Stimulated activated CD4-positive, alpha-beta T cell treated with anti-CD3 and anti-CD28 coated beads, Interleukin-1b, Interleukin-23, amount 100 ng/mL, for 24 hours (primary cell): ENCODE measurements at regions not wholly inside any gene's neighbourhood (a gene's known extent, or its start where the extent isn't known, plus 50 kb on each side); places are given as distances from the start of the nearest gene placed in this dataset.

Source experiments
- DNase-seq, 4 experiments: peaks; one replicate each; pipeline ENCODE4 v3.0.0-alpha.2; 2020; ENCODE audit warnings: low read depth in 4 of 4, low spot score in 1 of 4

GRCh38 chr12:13597837-13598236 is 383.6 kb downstream of the GRIN2B start:
- no peak for DNase-seq

DNA sequence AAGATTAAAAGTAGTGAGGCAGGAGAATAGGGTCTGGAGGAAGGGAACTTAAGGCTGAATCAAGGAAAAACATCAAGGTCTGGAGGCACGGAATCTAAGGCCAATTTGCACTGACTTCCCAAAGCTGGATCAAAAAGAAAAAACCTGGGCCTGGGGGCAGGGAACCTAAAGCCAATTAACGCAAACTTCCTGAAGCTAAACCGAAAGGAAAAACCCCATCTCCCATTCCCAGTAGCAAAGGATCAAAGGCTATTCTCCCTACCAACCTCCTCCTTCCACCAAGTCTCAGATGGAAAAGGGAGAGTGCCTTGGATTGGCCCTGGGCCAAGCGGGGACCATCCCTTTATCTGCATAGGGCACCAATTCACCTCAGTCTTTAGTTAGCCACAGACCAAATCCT is 384.2 kb downstream of the GRIN2B start:
- no peak for DNase-seq

DNA sequence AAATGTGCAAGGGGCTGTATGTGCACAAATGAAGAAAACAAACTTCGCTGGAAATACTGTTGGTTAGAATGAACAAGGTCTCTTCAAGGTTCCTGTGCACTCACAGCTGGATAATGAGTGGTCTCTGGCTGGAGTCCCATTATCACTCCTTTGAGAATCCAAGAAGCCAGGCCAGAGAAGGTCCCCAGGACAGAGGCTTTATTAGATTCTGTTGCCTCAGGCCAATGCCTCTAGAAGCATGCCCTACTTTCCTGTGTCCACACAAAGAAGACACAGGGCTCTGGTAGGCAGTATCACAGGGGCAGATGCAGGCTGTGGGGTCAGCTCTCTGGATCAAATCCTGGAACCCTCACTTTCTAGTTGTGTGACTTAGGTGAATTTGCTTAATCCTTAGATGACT is 384.7 kb downstream of the GRIN2B start:
- no peak for DNase-seq

- no peak for DNase-seq
Measured at GRCh38 chr12:13595536-13596443, 385.6 kb downstream of the GRIN2B start.

GRCh38 chr12:13594731-13595514 is 386.5 kb downstream of the GRIN2B start:
- DNase-seq: no peak

GRCh38 chr12:13592063-13592942 is 389.1 kb downstream of the GRIN2B start:
- DNase-seq: no peak

DNA sequence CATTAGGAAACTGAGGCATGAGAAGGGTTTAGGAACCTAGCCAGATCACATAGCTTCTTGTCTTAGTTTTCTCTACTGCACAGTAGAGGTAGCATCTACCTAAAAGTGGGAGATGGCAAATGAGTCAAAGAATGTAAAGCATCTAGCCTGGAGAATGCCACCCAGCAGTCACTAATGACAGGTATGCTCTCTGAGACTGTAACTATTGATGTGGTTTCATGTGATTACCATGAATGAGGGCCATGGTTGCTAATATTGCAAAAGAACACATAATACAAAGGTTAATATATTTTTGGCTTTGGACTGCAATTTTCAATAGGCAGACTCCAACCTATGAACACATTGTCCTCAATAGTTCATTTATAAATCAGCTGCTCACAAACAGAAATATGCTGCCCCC is 389.9 kb downstream of the GRIN2B start:
- no peak for DNase-seq

GRCh38 chr12:13591059-13591458 is 390.3 kb downstream of the GRIN2B start:
- no peak for DNase-seq

GRCh38 chr12:13588574-13588973 is 392.0 kb downstream of the EMP1 start:
- DNase-seq: no peak

GRCh38 chr12:13587721-13588390 is 391.3 kb downstream of the EMP1 start:
- DNase-seq: no peak

DNA sequence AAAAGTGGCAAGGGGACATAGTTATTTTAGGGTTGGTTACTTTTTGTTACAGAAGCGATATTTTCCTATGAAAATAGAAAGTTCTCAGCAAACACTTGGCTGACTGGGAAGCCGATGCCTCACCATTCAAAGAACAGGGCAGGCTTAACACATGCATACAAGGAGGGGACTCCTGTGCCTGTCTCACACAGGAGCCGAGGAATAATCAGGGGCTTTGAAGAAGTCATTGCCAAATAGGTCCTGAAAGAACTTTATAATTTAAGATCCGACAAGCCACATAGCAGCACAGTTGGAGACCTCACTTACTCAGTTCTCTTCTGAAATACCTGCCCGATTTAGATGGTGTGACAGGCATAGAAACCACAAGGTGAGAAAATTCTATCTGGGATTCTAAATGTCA is 389.8 kb downstream of the EMP1 start:
- no peak for DNase-seq

DNA sequence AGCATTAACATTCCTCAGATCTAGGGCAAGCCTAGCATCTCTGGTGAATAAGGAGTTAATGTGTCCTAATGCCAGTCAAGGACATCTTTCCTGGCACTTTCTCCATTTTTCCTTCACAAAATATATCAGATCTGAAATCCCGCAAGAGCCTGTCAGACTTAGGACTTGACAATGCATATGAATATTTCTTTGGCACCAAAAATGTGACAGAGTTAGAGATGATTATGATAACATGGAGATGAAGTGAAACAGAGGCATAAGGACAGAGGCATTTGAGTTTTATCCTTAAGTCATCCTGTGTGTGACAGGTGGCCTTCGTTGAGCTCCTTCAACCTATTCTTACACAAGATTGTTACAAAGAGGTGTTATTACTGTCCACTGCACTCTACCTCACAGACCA is 388.0 kb downstream of the EMP1 start:
- no peak for DNase-seq

DNA sequence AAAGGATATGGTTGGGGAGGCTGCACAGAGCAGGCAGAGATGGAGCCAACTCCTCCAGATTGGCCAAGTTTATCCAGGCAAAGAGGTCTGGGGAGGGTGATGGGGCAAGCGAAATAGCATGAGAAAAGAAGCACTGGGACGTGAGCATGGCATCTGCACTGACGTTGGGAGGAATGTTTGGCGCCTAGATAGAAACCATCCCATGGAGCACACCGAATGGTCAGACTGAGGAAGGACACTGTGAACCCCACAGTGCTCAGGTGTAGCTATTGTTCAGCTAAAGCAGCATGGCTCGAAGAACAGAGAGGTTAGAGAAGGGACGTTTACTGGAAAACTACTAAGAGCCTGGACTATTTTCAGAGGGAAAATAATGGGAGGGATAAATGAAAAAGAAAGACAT is 387.1 kb downstream of the EMP1 start:
- DNase-seq: no peak

DNA sequence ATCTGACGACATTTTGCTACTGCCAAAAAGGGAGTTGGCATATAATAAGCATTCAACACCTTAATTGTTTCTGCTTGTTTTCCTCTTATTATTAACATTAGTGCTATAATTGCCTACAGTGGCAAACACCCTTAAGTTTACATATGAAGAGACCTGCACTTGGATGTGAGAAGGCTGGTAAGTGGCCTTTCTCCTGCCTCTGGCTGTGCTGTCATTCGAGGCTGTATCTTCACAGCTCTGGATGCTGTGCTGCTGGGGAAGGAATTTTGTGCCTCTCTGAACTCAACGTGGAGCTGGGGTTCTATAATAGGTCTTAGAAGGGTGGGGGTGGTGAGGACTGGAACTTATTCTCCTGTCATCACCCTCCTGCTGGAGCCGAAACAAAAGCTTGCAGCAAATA is 385.9 kb downstream of the EMP1 start:
- no peak for DNase-seq

GRCh38 chr12:13581031-13581430 is 384.5 kb downstream of the EMP1 start:
- no peak for DNase-seq

GRCh38 chr12:13580206-13580605 is 383.7 kb downstream of the EMP1 start:
- no peak for DNase-seq

DNA sequence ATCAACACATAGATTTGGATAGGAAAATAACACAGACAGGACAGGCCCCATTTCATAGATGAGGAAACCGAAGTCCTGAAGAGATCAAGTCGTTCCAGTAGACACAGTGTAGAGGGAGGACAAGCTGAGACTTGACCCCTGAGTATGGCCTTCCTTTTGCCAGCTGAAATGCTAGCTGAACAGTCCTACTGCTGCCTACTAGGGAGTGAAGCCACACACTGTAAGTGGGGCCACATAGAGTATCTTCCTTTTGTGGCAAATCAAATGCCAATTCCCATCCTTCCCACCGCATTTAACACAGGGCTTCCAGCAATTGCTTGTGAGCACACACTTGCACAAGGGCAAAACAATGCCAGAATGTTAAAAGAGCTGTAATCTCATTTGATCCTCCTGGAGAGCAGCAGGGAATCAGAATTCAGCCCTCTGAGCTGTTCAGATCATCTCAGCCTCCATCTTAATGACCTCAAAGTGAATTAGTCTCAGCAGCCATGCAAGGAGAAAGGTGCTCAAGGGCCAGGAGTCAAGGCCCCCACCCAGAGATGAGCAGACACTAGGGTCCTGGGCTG is 380.5 kb downstream of the EMP1 start:
- no peak for DNase-seq

GRCh38 chr12:13573698-13574321 is 377.3 kb downstream of the EMP1 start:
- DNase-seq: no peak

DNA sequence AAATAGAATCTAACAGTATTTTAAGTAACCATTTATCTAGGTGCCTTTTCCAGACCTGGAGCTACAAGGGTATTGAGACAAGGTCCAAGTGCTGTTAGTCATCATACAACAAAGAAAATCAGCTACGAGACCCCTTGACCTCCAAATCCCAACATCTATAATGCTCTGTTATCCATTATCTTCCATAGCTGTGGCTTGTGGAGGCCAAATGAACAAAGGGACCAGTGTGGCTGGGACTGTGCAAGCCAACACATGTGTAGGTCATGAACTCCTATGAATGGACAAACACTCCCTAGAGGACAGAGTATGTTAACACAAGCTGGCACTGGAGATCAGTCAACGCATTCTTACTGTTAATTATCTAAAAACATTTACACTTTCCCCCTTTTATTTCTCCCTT is 374.5 kb downstream of the EMP1 start:
- no peak for DNase-seq
